PC-9 (cell line): ENCODE measurements at regions not wholly inside any gene's neighbourhood (a gene's known extent, or its start where the extent isn't known, plus 50 kb on each side); places are given as distances from the start of the nearest gene placed in this dataset.

Source experiments
- BruUV-seq: library from RNA; stranded (reverse); fragments of 400-500 nt; replicated peaks from 2 replicates; lab custom pipeline; 2021; lab: Mats Ljungman, UMichigan
- CTCF ChIA-PET: fragments of 300-600 bp; sonication (Branson Sonifier 250); formaldehyde crosslinking; loops from one replicate; lab custom pipeline; 2022; ENCODE audit warnings: antibody characterized with exemption; lab: Charles Lee
- POLR2A ChIA-PET: fragments of 300-600 bp; sonication (Branson Sonifier 250); formaldehyde crosslinking; loops from one replicate; lab custom pipeline; 2022; ENCODE audit warnings: antibody characterized with exemption; ENCODE audit not compliant: unreplicated experiment; lab: Charles Lee
- DNase-seq, 2 experiments: peaks; one replicate each; pipeline versions ENCODE4 v3.0.0 to v3.0.0-alpha.2; 2015 to 2022; ENCODE audit warnings: mixed read lengths in 1 of 2
- H2AFZ ChIP-seq: fragments of 200-600 bp; sonication (generic); 2 replicates; pipeline ENCODE4 v1.8.1; 2017; ENCODE audit warnings: antibody characterized with exemption
- H3F3A ChIP-seq: fragments of 200-600 bp; sonication (generic); 2 replicates; pipeline ENCODE4 v1.8.1; 2017; ENCODE audit warnings: antibody characterized with exemption, mild to moderate bottlenecking, low read depth; ENCODE audit not compliant: insufficient read depth
- H3K27ac ChIP-seq: fragments of 200-600 bp; sonication (generic); 2 replicates; pipeline ENCODE4 v1.6.1; 2016; ENCODE audit warnings: mixed run types
- H3K27me3 ChIP-seq: fragments of 200-600 bp; sonication (generic); 2 replicates; pipeline ENCODE4 v1.6.1; 2016; ENCODE audit warnings: low read depth, mixed run types; ENCODE audit not compliant: insufficient read depth
- H3K36me3 ChIP-seq: fragments of 200-600 bp; sonication (generic); 2 replicates; pipeline ENCODE4 v1.6.1; 2016; ENCODE audit warnings: low read depth, mixed run types
- H3K4me1 ChIP-seq: fragments of 200-600 bp; sonication (generic); replicated peaks from 2 replicates; pipeline ENCODE4 v1.6.1; 2016; ENCODE audit warnings: mixed run types; ENCODE audit not compliant: insufficient read depth
- H3K4me2 ChIP-seq: fragments of 200-600 bp; sonication (generic); 2 replicates; pipeline ENCODE4 v1.6.1; 2017; ENCODE audit warnings: mixed run types
- H3K4me3 ChIP-seq: fragments of 200-600 bp; sonication (generic); 2 replicates; pipeline ENCODE4 v1.6.1; 2016; ENCODE audit warnings: mixed run types
- H3K79me2 ChIP-seq: fragments of 200-600 bp; sonication (generic); 2 replicates; pipeline ENCODE4 v1.6.1; 2017; ENCODE audit warnings: low read depth, mixed run types
- H3K9me2 ChIP-seq: fragments of 200-600 bp; sonication (generic); 2 replicates; pipeline ENCODE4 v1.8.1; 2017; ENCODE audit warnings: mild to moderate bottlenecking; ENCODE audit not compliant: insufficient read depth
- H3K9me3 ChIP-seq: fragments of 200-600 bp; sonication (generic); 2 replicates; pipeline ENCODE4 v1.8.1; 2016; ENCODE audit warnings: low read depth; ENCODE audit not compliant: insufficient read depth
- H4K20me1 ChIP-seq: fragments of 200-600 bp; sonication (generic); 2 replicates; pipeline ENCODE4 v1.8.1; 2017; ENCODE audit not compliant: insufficient read depth
- EZH2 ChIP-seq: fragments of 200-600 bp; sonication (generic); IDR thresholded peaks from 2 replicates; pipeline ENCODE4 v1.8.0; 2017; ENCODE audit warnings: antibody characterized with exemption, low read depth
- intact Hi-C: fragments of 100-400 bp; cut with micrococcal nuclease; formaldehyde crosslinking; loops from one replicate; pipeline ENCODE4 v1.10.0; 2022; ENCODE audit not compliant: unreplicated experiment
- TF ChIP-seq, protein P1 (sequence below): fragments of 200-600 bp; sonication (generic); conservative IDR thresholded peaks from 2 replicates; pipeline ENCODE4 v1.6.1; 2017; ENCODE audit warnings: mixed run types, antibody characterized with exemption, mild to moderate bottlenecking, moderate library complexity

DNA sequence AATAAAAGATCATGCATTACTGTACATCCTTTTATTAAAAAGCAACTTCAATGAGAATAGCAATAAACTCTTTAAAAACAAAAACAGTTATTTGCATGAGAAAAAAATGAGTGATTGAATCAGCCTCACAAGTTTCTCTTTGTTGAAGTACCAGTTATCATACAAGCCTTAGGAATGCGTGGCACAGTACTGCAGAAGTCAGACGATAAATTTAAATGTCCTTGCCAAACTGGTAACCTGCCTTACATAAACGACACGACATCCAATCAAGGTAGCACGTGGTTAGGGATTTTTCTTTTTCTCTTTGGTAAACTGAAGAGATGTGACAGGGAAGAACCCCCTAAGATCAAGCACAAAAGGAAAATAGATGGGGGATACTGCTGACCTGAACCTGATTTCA is 251.0 kb downstream of the KLF12 start:
- TF ChIP-seq, protein P1, sequence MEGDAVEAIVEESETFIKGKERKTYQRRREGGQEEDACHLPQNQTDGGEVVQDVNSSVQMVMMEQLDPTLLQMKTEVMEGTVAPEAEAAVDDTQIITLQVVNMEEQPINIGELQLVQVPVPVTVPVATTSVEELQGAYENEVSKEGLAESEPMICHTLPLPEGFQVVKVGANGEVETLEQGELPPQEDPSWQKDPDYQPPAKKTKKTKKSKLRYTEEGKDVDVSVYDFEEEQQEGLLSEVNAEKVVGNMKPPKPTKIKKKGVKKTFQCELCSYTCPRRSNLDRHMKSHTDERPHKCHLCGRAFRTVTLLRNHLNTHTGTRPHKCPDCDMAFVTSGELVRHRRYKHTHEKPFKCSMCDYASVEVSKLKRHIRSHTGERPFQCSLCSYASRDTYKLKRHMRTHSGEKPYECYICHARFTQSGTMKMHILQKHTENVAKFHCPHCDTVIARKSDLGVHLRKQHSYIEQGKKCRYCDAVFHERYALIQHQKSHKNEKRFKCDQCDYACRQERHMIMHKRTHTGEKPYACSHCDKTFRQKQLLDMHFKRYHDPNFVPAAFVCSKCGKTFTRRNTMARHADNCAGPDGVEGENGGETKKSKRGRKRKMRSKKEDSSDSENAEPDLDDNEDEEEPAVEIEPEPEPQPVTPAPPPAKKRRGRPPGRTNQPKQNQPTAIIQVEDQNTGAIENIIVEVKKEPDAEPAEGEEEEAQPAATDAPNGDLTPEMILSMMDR: no peak
- no peak for TF ChIP-seq EZH2
- Histone ChIP-seq H3K79me2 (no peaks in the 10 kb centered on the region), H3K9me3 (no peaks in the 10 kb centered on the region), H3K27me3 (no peaks in the 10 kb centered on the region), H3K27ac (no peak overlapping the region), H3K4me1 (no peaks in the 10 kb centered on the region), H3K36me3 (no peaks in the 10 kb centered on the region), H3K4me3 (no peak overlapping the region), H3K9me2 (no peaks in the 10 kb centered on the region), H2AFZ (no peak overlapping the region), H3F3A (no peaks in the 10 kb centered on the region), H4K20me1 (no peaks in the 10 kb centered on the region), H3K4me2 (no peak overlapping the region)
- intact Hi-C loops: no loop called here
- no peak for DNase-seq
- no TSS peak for BruUV-seq
- POLR2A ChIA-PET: no interaction called here
- CTCF ChIA-PET: no interaction called here

DNA sequence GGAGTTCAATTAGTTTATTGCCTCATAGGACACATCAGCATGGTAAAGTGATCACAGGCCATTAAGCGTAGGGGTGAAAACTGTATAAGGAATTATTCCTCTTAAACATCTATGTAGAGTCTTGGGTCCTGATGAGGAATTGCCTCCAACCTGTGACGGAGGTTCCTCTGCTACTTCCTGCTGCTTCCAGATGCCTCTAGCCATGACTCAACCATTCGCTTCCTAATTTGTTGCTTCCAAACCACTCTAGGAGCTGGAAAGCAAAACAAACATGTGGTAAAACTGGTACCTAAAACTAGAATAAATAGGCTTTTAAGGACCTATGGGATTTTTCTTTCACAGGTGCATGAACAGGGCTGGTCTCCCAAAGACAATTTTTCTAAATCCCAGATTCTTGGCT is 253.8 kb downstream of the KLF12 start:
- intact Hi-C loops: no loop called here
- ChIA-PET POLR2A (interaction anchor here (0.6 kb wide), 1 partner anchor 93 kb away, joined by 3 read pairs; no protein-coding TSS in a partner anchor), CTCF (no interaction called here)
- no peak for TF ChIP-seq EZH2
- TF ChIP-seq, protein P1: no peak
- no peaks in the 10 kb centered on the region for H3K9me3 ChIP-seq
- H3K4me1 ChIP-seq: no peaks in the 10 kb centered on the region
- H3K4me3 ChIP-seq: no peak overlapping the region
- no peak overlapping the region for H3K4me2 ChIP-seq
- no peak for DNase-seq
- no peaks in the 10 kb centered on the region for H3F3A ChIP-seq
- H3K36me3 ChIP-seq: no peaks in the 10 kb centered on the region
- no peaks in the 10 kb centered on the region for H3K27me3 ChIP-seq
- no peak overlapping the region for H3K27ac ChIP-seq
- H3K9me2 ChIP-seq: no peaks in the 10 kb centered on the region
- BruUV-seq: no TSS peak
- H4K20me1 ChIP-seq: no peaks in the 10 kb centered on the region
- no peaks in the 10 kb centered on the region for H3K79me2 ChIP-seq
- no peak overlapping the region for H2AFZ ChIP-seq

DNA sequence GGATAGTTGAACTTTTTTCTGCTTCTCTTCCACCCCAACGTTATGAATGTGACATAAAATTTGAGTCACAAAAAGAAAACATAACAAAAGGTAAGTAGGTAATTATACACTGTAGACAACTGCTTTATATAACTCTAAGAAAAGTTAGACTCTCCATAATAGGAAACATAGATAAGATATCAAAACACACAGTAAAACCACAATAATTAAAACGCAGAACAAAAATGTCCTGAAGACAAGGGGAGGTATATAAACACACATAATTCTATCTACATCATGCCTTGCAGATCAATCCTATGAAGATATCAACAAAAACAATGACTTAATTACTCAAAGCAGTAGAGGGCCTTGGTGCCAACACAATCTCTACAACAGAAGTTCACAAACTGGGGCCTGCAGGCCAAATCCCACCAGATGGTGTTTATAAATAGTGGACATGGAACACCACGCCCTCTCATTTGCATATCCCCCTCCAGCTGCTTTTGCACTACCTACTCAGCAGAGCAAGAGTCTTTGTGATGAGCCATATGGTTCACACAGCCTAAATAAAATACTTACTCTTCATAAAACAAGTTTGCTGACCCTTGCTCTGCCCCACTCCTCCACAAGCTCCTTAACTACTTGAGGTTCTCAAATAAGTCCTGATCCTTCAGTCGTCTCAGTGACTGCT is 254.7 kb downstream of the KLF12 start:
- no peaks in the 10 kb centered on the region for H3K4me1 ChIP-seq
- no peaks in the 10 kb centered on the region for H4K20me1 ChIP-seq
- H3K79me2 ChIP-seq: no peaks in the 10 kb centered on the region
- TF ChIP-seq, protein P1: no peak
- no peak for TF ChIP-seq EZH2
- H3K4me2 ChIP-seq: no peak overlapping the region
- H3K27me3 ChIP-seq: no peaks in the 10 kb centered on the region
- H3K9me3 ChIP-seq: no peaks in the 10 kb centered on the region
- no peak overlapping the region for H3K27ac ChIP-seq
- H3K36me3 ChIP-seq: no peaks in the 10 kb centered on the region
- BruUV-seq: no TSS peak
- no peaks in the 10 kb centered on the region for H3K9me2 ChIP-seq
- CTCF ChIA-PET: no interaction called here
- H3K4me3 ChIP-seq: no peak overlapping the region
- DNase-seq: no peak
- H2AFZ ChIP-seq: no peak overlapping the region
- H3F3A ChIP-seq: no peaks in the 10 kb centered on the region
- intact Hi-C loops: no loop called here
- POLR2A ChIA-PET: no interaction called here
